BE2C (cell line): ENCODE measurements at regions not wholly inside any gene's neighbourhood (a gene's known extent, or its start where the extent isn't known, plus 50 kb on each side); places are given as distances from the start of the nearest gene placed in this dataset.

ENCODE experiments used
- DNase-seq: peaks from one replicate; pipeline ENCODE4 v3.0.0-alpha.2; 2020
- H3K27me3 ChIP-seq: fragments of 250-450 bp; sonication (Bioruptor Pico); 2 replicates; pipeline ENCODE4 v1.5.1; 2020; ENCODE audit warnings: mild to moderate bottlenecking
- H3K36me3 ChIP-seq: fragments of 250-450 bp; sonication (Bioruptor Pico); 2 replicates; pipeline ENCODE4 v1.5.1; 2020; ENCODE audit warnings: mild to moderate bottlenecking
- H3K4me1 ChIP-seq: fragments of 250-450 bp; sonication (Bioruptor Pico); 2 replicates; pipeline ENCODE4 v1.5.1; 2020
- H3K4me3 ChIP-seq: 2 replicates; pipeline ENCODE4 v1.5.1; 2011; ENCODE audit warnings: low read depth, low read length
- H3K9me3 ChIP-seq: fragments of 250-450 bp; sonication (Bioruptor Pico); 2 replicates; pipeline ENCODE4 v1.5.1; 2020
- TF ChIP-seq, protein P1 (sequence below): IDR thresholded peaks from 2 replicates; pipeline ENCODE4 v1.5.1; 2012; ENCODE audit warnings: mild to moderate bottlenecking, low read depth, low read length

DNA sequence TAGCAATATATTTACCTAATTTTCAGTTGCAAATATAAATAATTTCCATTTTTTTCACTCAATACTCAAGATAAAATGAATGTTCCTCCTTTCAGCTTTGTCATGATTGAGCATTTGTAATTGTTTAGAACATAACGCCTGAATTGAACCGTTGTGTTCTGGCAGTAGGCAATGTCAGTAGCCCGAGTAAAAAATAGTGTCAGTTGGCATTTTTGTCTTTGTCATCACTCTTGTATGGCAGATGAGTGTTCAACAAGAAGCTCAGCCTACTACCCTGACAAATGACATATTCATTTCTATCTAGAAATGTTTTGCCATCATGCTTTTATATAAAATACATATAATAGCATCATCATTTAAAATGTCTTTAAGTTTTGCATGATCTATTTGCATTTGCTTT, 691.4 kb upstream of the NCAM2 start:
- Histone ChIP-seq H3K9me3 (no peaks in the 10 kb centered on the region), H3K4me1 (no peaks in the 10 kb centered on the region)

DNA sequence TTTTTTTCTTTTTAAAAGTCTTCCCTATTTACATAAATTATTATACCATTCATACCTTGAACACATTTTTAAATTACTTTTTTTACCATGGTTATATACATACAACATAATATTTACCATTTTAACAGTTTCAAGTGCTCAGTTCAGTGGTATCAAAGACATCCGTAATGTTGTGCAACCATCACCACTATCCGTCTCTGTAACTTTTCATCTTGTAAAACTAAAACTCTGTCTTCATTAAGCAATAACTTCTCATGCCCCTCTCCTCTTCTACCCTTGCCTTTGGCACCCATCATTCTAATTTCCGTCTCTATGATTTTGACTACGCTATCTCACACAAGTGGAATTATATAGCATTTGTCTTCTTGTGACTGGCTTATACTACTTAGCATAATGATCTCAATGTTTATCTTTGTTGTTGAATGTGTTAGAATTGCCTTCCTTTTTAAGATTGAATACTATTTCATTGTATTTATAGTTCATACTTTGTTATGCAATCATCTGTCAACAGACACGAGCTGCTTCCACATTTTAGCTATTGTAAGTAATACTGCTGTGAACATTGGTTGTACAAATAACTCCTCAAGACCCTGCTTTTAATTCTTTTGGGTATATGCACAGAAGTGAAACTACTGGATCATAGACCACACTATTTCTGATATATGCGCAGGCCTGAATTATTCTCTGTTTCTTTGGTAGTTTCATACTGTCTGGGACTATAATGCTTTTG, 689.5 kb upstream of the NCAM2 start:
- no peaks in the 10 kb centered on the region for H3K27me3 ChIP-seq
- no peak overlapping the region for H3K4me3 ChIP-seq
- H3K9me3 ChIP-seq: no peaks in the 10 kb centered on the region
- TF ChIP-seq, protein P1, sequence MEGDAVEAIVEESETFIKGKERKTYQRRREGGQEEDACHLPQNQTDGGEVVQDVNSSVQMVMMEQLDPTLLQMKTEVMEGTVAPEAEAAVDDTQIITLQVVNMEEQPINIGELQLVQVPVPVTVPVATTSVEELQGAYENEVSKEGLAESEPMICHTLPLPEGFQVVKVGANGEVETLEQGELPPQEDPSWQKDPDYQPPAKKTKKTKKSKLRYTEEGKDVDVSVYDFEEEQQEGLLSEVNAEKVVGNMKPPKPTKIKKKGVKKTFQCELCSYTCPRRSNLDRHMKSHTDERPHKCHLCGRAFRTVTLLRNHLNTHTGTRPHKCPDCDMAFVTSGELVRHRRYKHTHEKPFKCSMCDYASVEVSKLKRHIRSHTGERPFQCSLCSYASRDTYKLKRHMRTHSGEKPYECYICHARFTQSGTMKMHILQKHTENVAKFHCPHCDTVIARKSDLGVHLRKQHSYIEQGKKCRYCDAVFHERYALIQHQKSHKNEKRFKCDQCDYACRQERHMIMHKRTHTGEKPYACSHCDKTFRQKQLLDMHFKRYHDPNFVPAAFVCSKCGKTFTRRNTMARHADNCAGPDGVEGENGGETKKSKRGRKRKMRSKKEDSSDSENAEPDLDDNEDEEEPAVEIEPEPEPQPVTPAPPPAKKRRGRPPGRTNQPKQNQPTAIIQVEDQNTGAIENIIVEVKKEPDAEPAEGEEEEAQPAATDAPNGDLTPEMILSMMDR: no peak
- H3K4me1 ChIP-seq: no peaks in the 10 kb centered on the region
- no peak for DNase-seq
- H3K36me3 ChIP-seq: no peaks in the 10 kb centered on the region

More for the DNA sequence above, 691.4 kb upstream of the NCAM2 start:
- DNase-seq: no peak
- Histone ChIP-seq H3K36me3 (no peaks in the 10 kb centered on the region), H3K27me3 (no peaks in the 10 kb centered on the region), H3K4me3 (no peak overlapping the region)
- TF ChIP-seq, protein P1: no peak

DNA sequence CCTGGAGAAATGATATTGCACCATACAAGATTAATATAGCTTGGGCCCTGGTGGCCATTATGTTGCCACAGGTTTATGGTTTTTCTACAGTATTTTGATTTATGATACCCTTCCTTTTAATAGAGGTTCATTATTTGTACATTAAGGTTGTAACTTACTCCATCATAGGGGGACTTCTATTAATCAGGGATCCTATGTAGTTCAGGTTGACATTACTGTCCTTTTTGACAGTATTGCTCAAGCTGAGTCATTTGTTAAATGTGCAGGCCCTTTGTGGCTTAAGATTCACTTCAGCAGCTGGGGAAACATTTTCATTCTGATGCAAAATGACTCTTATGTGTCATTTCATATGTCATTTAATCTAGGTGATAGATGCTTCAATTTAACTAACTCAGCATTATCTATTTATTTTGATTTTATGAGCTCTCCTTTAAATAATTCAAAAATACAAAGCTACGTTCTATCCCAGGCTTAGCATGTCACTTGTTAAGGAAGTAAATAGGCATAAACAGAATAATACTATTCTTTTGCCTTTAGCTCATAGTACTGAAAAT, 686.9 kb upstream of the NCAM2 start:
- no peaks in the 10 kb centered on the region for H3K9me3 ChIP-seq
- no peaks in the 10 kb centered on the region for H3K27me3 ChIP-seq
- DNase-seq: no peak
- no peaks in the 10 kb centered on the region for H3K4me1 ChIP-seq
- H3K4me3 ChIP-seq: no peak overlapping the region
- H3K36me3 ChIP-seq: no peaks in the 10 kb centered on the region
- TF ChIP-seq, protein P1: no peak

DNA sequence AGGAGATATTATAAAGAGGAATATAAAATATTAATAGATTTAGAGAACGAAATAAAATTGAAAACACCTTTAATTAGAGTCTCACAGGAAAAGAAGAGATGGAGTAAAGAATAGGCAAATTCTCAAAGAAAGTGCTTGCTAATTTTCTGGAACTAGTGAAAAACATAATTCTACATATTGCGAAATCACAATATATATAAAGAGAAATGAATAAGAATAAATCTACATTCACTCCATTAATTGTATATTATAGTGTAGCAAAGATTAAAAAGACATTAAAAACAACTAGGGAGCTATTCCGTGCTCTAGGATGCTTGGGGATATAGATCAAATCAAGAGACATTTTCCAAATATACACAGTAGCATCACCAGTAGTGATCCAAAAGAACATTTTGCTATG, 685.2 kb upstream of the NCAM2 start:
- TF ChIP-seq, protein P1: no peak
- H3K4me1 ChIP-seq: no peaks in the 10 kb centered on the region
- no peaks in the 10 kb centered on the region for H3K9me3 ChIP-seq
- H3K4me3 ChIP-seq: no peak overlapping the region
- H3K27me3 ChIP-seq: no peaks in the 10 kb centered on the region
- no peaks in the 10 kb centered on the region for H3K36me3 ChIP-seq
- no peak for DNase-seq

DNA sequence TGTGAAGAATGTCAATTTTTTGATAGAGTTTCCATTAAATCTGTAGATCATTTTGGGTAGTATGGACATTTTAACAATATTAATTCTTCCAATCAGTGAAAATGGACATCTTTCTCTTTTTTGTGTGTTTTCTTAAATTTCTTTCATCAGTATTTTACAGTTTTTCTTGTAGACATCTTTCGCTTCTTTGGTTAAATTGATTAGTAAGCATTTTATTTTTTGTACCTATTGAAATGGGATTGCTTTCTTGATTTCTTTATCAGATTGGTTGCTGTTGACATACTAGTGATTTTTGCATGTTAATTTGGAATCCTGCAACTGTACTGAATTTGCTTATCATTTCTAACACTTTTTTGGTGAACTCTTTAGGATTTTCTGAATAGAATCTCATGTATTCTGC, 683.2 kb upstream of the NCAM2 start:
- no peaks in the 10 kb centered on the region for H3K27me3 ChIP-seq
- H3K4me1 ChIP-seq: no peaks in the 10 kb centered on the region
- no peaks in the 10 kb centered on the region for H3K36me3 ChIP-seq
- TF ChIP-seq, protein P1: no peak
- no peak for DNase-seq
- H3K9me3 ChIP-seq: no peaks in the 10 kb centered on the region
- H3K4me3 ChIP-seq: no peak overlapping the region

DNA sequence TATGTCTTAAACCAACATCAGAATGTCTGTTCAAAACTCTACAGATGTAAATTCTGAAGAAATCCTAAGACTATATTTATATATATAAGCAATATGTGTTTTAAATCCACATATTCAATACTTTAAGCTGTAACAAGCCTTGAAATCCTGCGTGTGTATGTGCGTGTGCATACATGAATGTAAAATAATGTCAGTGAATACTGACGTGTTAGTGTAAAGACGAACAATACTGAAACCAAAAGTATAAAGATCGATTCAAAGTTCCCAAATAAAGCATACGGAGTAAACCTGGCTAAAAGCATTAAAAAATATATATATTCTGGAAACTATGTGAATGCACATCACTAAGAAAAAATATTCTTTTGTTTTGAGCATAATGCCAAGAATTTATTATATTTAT, 668.6 kb upstream of the NCAM2 start:
- Histone ChIP-seq H3K4me1 (no peaks in the 10 kb centered on the region), H3K9me3 (no peaks in the 10 kb centered on the region; the same call in 1 of the 2 replicates), H3K36me3 (no peaks in the 10 kb centered on the region), H3K27me3 (no peaks in the 10 kb centered on the region), H3K4me3 (no peak overlapping the region)
- no peak for DNase-seq
- TF ChIP-seq, protein P1: no peak
